Stimulated activated memory B cell treated with anti-CD40 and anti-IgM and Interleukin-4, amounts not matched to agents 10 μg/mL and 1 μg/mL and 100 μg/mL, for 72 hours (primary cell): ENCODE measurements at regions not wholly inside any gene's neighbourhood (a gene's known extent, or its start where the extent isn't known, plus 50 kb on each side); places are given as distances from the start of the nearest gene placed in this dataset.

Experiments
- ATAC-seq: fragments of 150-1000 bp; cut with Tn5 transposase; 2 replicates; pipeline ENCODE4 v1.10.0; 2021
- H3K27ac Mint-ChIP-seq: one replicate; pipeline ENCODE4 v1.8.0; 2022; ENCODE audit warnings: mild to moderate bottlenecking, mixed read lengths
- H3K27me3 Mint-ChIP-seq: one replicate; pipeline ENCODE4 v1.8.0; 2022; ENCODE audit warnings: mixed read lengths
- H3K36me3 Mint-ChIP-seq: one replicate; pipeline ENCODE4 v1.8.0; 2022; ENCODE audit warnings: mixed read lengths
- H3K4me1 Mint-ChIP-seq: one replicate; pipeline ENCODE4 v1.8.0; 2022; ENCODE audit warnings: mixed read lengths
- H3K4me3 Mint-ChIP-seq: one replicate; pipeline ENCODE4 v1.8.0; 2022; ENCODE audit warnings: mild to moderate bottlenecking, moderate library complexity, mixed read lengths
- H3K9me3 Mint-ChIP-seq: one replicate; pipeline ENCODE4 v1.8.0; 2022; ENCODE audit warnings: mixed read lengths

- Mint-ChIP-seq H3K4me3 (peak overlapping the region; percentile 55), H3K36me3 (no peaks in the 10 kb centered on the region), H3K9me3 (no peaks in the 10 kb centered on the region), H3K27ac (peak overlapping the region; percentile 67), H3K4me1 (peaks cover 18% of the 10 kb centered on the region), H3K27me3 (no peaks in the 10 kb centered on the region)
- no peak for ATAC-seq
These were observed 169.0 kb upstream of the UFM1 start for GRCh38 chr13:38180670-38181069.

- Mint-ChIP-seq H3K36me3 (no peaks in the 10 kb centered on the region), H3K9me3 (no peaks in the 10 kb centered on the region), H3K27ac (peak overlapping the region; percentile 67), H3K27me3 (no peaks in the 10 kb centered on the region), H3K4me3 (peak overlapping the region; percentile 55), H3K4me1 (peaks cover 18% of the 10 kb centered on the region)
- no peak for ATAC-seq
These were observed 169.5 kb upstream of the UFM1 start for GRCh38 chr13:38180126-38180525.

GRCh38 chr13:38176664-38177063 is 173.0 kb upstream of the UFM1 start:
- H3K27me3 Mint-ChIP-seq, result no peaks in the 10 kb centered on the region
- peaks cover 18% of the 10 kb centered on the region for H3K4me1 Mint-ChIP-seq
- ATAC-seq, result no peak
- H3K27ac Mint-ChIP-seq, result no peak overlapping the region
- H3K9me3 Mint-ChIP-seq, result no peaks in the 10 kb centered on the region
- H3K4me3 Mint-ChIP-seq, result no peak overlapping the region
- no peaks in the 10 kb centered on the region for H3K36me3 Mint-ChIP-seq

GRCh38 chr13:38173403-38173802 is 176.2 kb upstream of the UFM1 start:
- H3K27ac Mint-ChIP-seq, result no peak overlapping the region
- H3K36me3 Mint-ChIP-seq, result no peaks in the 10 kb centered on the region
- no peaks in the 10 kb centered on the region for H3K27me3 Mint-ChIP-seq
- peaks cover 2% of the 10 kb centered on the region for H3K4me1 Mint-ChIP-seq
- no peak overlapping the region for H3K4me3 Mint-ChIP-seq
- H3K9me3 Mint-ChIP-seq, result no peaks in the 10 kb centered on the region
- no peak for ATAC-seq

- Mint-ChIP-seq H3K27me3 (no peaks in the 10 kb centered on the region), H3K27ac (peak overlapping the region; percentile 73), H3K36me3 (no peaks in the 10 kb centered on the region), H3K9me3 (no peaks in the 10 kb centered on the region), H3K4me1 (peaks cover 17% of the 10 kb centered on the region), H3K4me3 (peak overlapping the region; percentile 38)
- ATAC-seq, result peak; percentile 81
These were observed 182.4 kb upstream of the UFM1 start for GRCh38 chr13:38167164-38167822.

- no peak for ATAC-seq
- H3K9me3 Mint-ChIP-seq, result no peaks in the 10 kb centered on the region
- no peaks in the 10 kb centered on the region for H3K27me3 Mint-ChIP-seq
- no peak overlapping the region for H3K27ac Mint-ChIP-seq
- no peaks in the 10 kb centered on the region for H3K36me3 Mint-ChIP-seq
- H3K4me1 Mint-ChIP-seq, result peaks cover 17% of the 10 kb centered on the region
- no peak overlapping the region for H3K4me3 Mint-ChIP-seq
These were observed 183.5 kb upstream of the UFM1 start for GRCh38 chr13:38166116-38166515.

- ATAC-seq, result no peak
- Mint-ChIP-seq H3K4me3 (no peak overlapping the region), H3K36me3 (no peaks in the 10 kb centered on the region), H3K27me3 (no peaks in the 10 kb centered on the region), H3K9me3 (peaks cover 4% of the 10 kb centered on the region), H3K4me1 (no peaks in the 10 kb centered on the region), H3K27ac (no peak overlapping the region)
These were observed 189.5 kb upstream of the UFM1 start for GRCh38 chr13:38160131-38160530.

GRCh38 chr13:38159710-38160109 is 189.9 kb upstream of the UFM1 start:
- H3K9me3 Mint-ChIP-seq, result peaks cover 4% of the 10 kb centered on the region
- H3K27ac Mint-ChIP-seq, result no peak overlapping the region
- H3K4me1 Mint-ChIP-seq, result no peaks in the 10 kb centered on the region
- no peaks in the 10 kb centered on the region for H3K36me3 Mint-ChIP-seq
- ATAC-seq, result no peak
- no peaks in the 10 kb centered on the region for H3K27me3 Mint-ChIP-seq
- no peak overlapping the region for H3K4me3 Mint-ChIP-seq

GRCh38 chr13:38147050-38147449 is 202.6 kb upstream of the UFM1 start:
- no peaks in the 10 kb centered on the region for H3K9me3 Mint-ChIP-seq
- no peaks in the 10 kb centered on the region for H3K4me1 Mint-ChIP-seq
- H3K27ac Mint-ChIP-seq, result no peak overlapping the region
- no peaks in the 10 kb centered on the region for H3K27me3 Mint-ChIP-seq
- no peak for ATAC-seq
- H3K36me3 Mint-ChIP-seq, result no peaks in the 10 kb centered on the region
- no peak overlapping the region for H3K4me3 Mint-ChIP-seq

- ATAC-seq, result no peak
- Mint-ChIP-seq H3K27me3 (no peaks in the 10 kb centered on the region), H3K27ac (no peak overlapping the region), H3K36me3 (no peaks in the 10 kb centered on the region), H3K4me3 (no peak overlapping the region), H3K4me1 (no peaks in the 10 kb centered on the region), H3K9me3 (peaks cover 3% of the 10 kb centered on the region)
These were observed 207.9 kb upstream of the UFM1 start for GRCh38 chr13:38141792-38142191.

- H3K4me3 Mint-ChIP-seq, result no peak overlapping the region
- H3K27me3 Mint-ChIP-seq, result no peaks in the 10 kb centered on the region
- ATAC-seq, result no peak
- peaks cover 3% of the 10 kb centered on the region for H3K9me3 Mint-ChIP-seq
- no peak overlapping the region for H3K27ac Mint-ChIP-seq
- H3K4me1 Mint-ChIP-seq, result no peaks in the 10 kb centered on the region
- no peaks in the 10 kb centered on the region for H3K36me3 Mint-ChIP-seq
These were observed 214.1 kb upstream of the UFM1 start for GRCh38 chr13:38135592-38135991.

- Mint-ChIP-seq H3K27me3 (no peaks in the 10 kb centered on the region), H3K4me3 (no peak overlapping the region), H3K4me1 (peaks cover 11% of the 10 kb centered on the region), H3K9me3 (peaks cover 3% of the 10 kb centered on the region), H3K27ac (no peak overlapping the region), H3K36me3 (no peaks in the 10 kb centered on the region)
- ATAC-seq, result no peak
These were observed 228.4 kb upstream of the UFM1 start for GRCh38 chr13:38121267-38121666.

GRCh38 chr13:38103851-38104250 is 234.3 kb upstream of the TRPC4 start:
- H3K4me1 Mint-ChIP-seq, result no peaks in the 10 kb centered on the region
- H3K27me3 Mint-ChIP-seq, result no peaks in the 10 kb centered on the region
- no peak overlapping the region for H3K4me3 Mint-ChIP-seq
- H3K36me3 Mint-ChIP-seq, result no peaks in the 10 kb centered on the region
- peak; percentile 24 for ATAC-seq
- no peaks in the 10 kb centered on the region for H3K9me3 Mint-ChIP-seq
- no peak overlapping the region for H3K27ac Mint-ChIP-seq

- H3K27me3 Mint-ChIP-seq, result no peaks in the 10 kb centered on the region
- no peak for ATAC-seq
These were observed 230.2 kb upstream of the TRPC4 start for GRCh38 chr13:38099751-38100150.

GRCh38 chr13:38093425-38093824 is 223.9 kb upstream of the TRPC4 start:
- H3K36me3 Mint-ChIP-seq, result no peaks in the 10 kb centered on the region
- ATAC-seq, result no peak
- no peak overlapping the region for H3K27ac Mint-ChIP-seq
- no peaks in the 10 kb centered on the region for H3K27me3 Mint-ChIP-seq
- H3K4me3 Mint-ChIP-seq, result no peak overlapping the region
- peaks cover 4% of the 10 kb centered on the region for H3K9me3 Mint-ChIP-seq
- no peaks in the 10 kb centered on the region for H3K4me1 Mint-ChIP-seq

More at GRCh38 chr13:38099751-38100150, 230.2 kb upstream of the TRPC4 start:
- Mint-ChIP-seq H3K36me3 (no peaks in the 10 kb centered on the region), H3K4me3 (no peak overlapping the region), H3K27ac (no peak overlapping the region), H3K9me3 (no peaks in the 10 kb centered on the region), H3K4me1 (no peaks in the 10 kb centered on the region)

- no peaks in the 10 kb centered on the region for H3K4me1 Mint-ChIP-seq
- peaks cover 6% of the 10 kb centered on the region for H3K36me3 Mint-ChIP-seq
- peaks cover 6% of the 10 kb centered on the region for H3K9me3 Mint-ChIP-seq
- no peaks in the 10 kb centered on the region for H3K27me3 Mint-ChIP-seq
- ATAC-seq, result no peak
- no peak overlapping the region for H3K4me3 Mint-ChIP-seq
- no peak overlapping the region for H3K27ac Mint-ChIP-seq
These were observed 221.3 kb upstream of the TRPC4 start for GRCh38 chr13:38090913-38091312.
